ENCODE measurements at regions not wholly inside any gene's neighbourhood (a gene's known extent, or its start where the extent isn't known, plus 50 kb on each side); places are given as distances from the start of the nearest gene placed in this dataset.
"Not testable (repeated sequence)": the region's sequence is repeated elsewhere in the genome, so short reads cannot be mapped to it uniquely, and the experiment has no call there.

DNA sequence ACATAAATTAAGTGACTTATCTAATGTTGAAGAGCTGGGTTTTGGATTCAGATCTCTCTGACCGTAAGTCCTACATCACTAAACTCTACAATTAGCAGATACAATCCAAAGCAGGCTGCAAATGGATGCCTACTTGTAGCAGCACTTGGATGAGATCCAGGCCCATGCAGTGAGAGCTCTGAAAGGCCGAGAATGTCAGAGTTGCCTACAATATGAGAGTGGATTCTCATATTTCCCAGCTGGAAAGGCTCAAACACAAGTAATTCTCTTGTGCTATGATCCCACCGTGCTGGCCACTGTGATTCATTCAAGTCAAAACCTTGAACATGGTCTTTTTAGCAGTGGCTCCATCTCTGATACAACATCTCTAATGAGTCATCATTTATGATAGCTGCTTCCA, 125.4 kb upstream of the CHRDL1 start:
- TF ChIP-seq POLR2A (IDR thresholded peaks at IDR 0.05) = no peak
- H3K9me3 ChIP-seq (replicated peaks in 1 of 3) = no peaks in the 10 kb centered on the region
- DNase-seq = no peak
- no peaks in the 10 kb centered on the region for H3K27me3 ChIP-seq
- H3K36me3 ChIP-seq (replicated peaks in 1 of 2) = no peaks in the 10 kb centered on the region
- H3K27ac ChIP-seq = no peak overlapping the region
- intact Hi-C loops (cut with DNase I) = no loop called here
- 50 to 60% (median 56%) methylated on average over 3 of the region's 3 CpGs for WGBS, 4 donors
- H3K4me3 ChIP-seq = no peak overlapping the region
- no peaks in the 10 kb centered on the region for H3K4me1 ChIP-seq (replicated peaks in 1 of 2)

DNA sequence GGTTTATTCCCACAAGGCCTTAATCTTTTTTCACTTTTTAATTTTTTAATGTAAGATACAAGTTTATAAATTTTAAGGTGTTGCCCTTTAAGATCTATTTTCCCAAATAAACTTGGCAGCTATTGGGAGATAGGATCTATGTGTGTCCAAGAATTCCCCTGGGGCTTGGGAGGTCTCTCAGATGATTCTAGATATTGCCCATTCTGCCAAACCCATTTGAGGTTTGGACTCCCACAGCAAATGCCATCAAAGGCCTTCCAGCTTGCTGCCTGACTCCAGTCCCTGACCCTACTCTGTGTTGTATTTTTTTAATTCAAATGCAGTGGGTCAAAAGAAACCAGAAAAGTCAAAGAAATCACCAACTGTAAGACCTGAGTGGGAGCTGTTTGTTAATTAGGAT, 120.0 kb upstream of the CHRDL1 start:
- TF ChIP-seq, protein P1, sequence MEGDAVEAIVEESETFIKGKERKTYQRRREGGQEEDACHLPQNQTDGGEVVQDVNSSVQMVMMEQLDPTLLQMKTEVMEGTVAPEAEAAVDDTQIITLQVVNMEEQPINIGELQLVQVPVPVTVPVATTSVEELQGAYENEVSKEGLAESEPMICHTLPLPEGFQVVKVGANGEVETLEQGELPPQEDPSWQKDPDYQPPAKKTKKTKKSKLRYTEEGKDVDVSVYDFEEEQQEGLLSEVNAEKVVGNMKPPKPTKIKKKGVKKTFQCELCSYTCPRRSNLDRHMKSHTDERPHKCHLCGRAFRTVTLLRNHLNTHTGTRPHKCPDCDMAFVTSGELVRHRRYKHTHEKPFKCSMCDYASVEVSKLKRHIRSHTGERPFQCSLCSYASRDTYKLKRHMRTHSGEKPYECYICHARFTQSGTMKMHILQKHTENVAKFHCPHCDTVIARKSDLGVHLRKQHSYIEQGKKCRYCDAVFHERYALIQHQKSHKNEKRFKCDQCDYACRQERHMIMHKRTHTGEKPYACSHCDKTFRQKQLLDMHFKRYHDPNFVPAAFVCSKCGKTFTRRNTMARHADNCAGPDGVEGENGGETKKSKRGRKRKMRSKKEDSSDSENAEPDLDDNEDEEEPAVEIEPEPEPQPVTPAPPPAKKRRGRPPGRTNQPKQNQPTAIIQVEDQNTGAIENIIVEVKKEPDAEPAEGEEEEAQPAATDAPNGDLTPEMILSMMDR (IDR thresholded peaks at IDR 0.05) = no peak
- no peak for TF ChIP-seq POLR2A (IDR thresholded peaks at IDR 0.05)
- H3K9me3 ChIP-seq (replicated peaks in 1 of 3) = no peaks in the 10 kb centered on the region
- peaks cover 2% of the 10 kb centered on the region for H3K27me3 ChIP-seq
- intact Hi-C loops (cut with DNase I) = no loop called here
- no peak for DNase-seq
- H3K4me1 ChIP-seq (replicated peaks in 1 of 2) = no peaks in the 10 kb centered on the region
- H3K4me3 ChIP-seq = no peak overlapping the region
- no peaks in the 10 kb centered on the region for H3K36me3 ChIP-seq (replicated peaks in 1 of 2)
- H3K27ac ChIP-seq = no peak overlapping the region

DNA sequence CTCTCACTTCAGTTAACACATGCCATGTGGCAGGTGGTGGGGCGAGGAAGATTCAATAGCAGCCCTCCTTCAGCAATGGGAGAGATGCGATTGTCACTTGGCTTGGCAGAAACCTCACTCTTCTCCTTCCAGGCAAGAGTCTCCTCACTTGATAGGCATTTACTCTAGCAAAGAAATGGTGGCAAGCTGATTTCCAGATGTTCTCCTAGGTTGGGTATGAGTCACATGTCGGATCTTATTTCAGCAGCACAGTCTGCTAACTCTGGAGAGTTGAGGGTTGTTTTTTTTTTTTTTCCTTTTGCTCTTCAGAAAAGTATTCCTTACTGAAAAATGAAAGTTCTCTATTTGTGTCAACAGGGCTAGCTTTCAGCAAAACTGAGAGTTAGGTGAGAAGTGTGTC, 119.5 kb upstream of the CHRDL1 start:
- 43 to 53% (median 47%) methylated on average over 3 of the region's 3 CpGs for WGBS, 4 donors
- intact Hi-C loops (cut with DNase I) = no loop called here
- Histone ChIP-seq H3K4me3 (no peak overlapping the region), H3K4me1 (replicated peaks in 1 of 2) (no peaks in the 10 kb centered on the region), H3K27ac (peak overlapping the region in 1 of 5 donors; percentile 14), H3K27me3 (peaks cover 4% of the 10 kb centered on the region), H3K9me3 (replicated peaks in 1 of 3) (no peaks in the 10 kb centered on the region), H3K36me3 (replicated peaks in 1 of 2) (no peaks in the 10 kb centered on the region)
- TF ChIP-seq, protein P1 (IDR thresholded peaks at IDR 0.05) = no peak
- TF ChIP-seq POLR2A (IDR thresholded peaks at IDR 0.05) = no peak
- DNase-seq = no peak

DNA sequence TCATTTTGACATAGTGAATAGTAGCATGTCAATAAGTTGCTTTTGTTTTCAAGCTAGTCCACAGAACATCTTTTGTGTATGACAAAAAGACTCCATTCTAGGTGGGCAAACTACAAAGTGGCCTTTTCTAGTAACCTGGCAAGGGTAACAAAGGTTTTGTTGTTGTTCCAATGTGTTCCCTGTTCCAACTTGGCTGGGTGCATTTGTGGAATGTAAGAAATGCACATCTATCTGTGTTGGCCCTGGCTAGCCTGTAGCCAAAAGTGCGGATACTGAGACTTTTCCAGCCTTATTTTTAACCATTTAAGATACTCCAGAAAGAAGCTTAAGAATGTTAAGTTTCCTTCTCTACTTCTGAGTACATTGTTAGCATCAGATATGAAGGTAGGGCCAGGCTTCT, 118.7 kb upstream of the CHRDL1 start:
- Histone ChIP-seq H3K4me3 (no peak overlapping the region), H3K4me1 (replicated peaks in 1 of 2) (no peaks in the 10 kb centered on the region), H3K27me3 (peaks cover 4% of the 10 kb centered on the region), H3K9me3 (replicated peaks in 1 of 3) (no peaks in the 10 kb centered on the region), H3K36me3 (replicated peaks in 1 of 2) (no peaks in the 10 kb centered on the region), H3K27ac (no peak overlapping the region)
- WGBS, 4 donors = 43 to 74% (median 47%) methylated on average over 1 of the region's 1 CpG
- intact Hi-C loops (cut with DNase I) = no loop called here
- no peak for DNase-seq
- TF ChIP-seq POLR2A (IDR thresholded peaks at IDR 0.05) = no peak
- TF ChIP-seq, protein P1 (IDR thresholded peaks at IDR 0.05) = no peak

DNA sequence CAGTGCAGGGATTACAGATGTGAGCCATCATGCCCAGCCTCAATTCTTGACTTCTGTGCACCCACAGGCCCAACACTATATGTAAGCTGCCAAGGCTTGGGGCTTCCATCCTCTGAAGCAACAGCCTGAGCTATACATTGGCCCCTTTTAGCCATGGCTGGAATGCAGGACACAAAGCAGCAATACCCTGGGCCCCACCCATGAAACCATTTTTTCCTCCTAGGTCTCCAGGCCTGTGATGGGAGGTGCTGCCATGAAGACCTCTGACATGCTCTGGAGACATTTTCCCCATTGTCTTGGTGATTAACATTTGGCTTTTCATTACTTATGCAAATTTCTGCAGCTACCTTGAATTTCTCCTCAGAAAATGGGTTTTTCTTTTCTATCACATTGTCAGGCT, 109.1 kb upstream of the CHRDL1 start:
- DNase-seq; H3K27ac ChIP-seq; H3K4me3 ChIP-seq; H3K27me3 ChIP-seq; H3K36me3 ChIP-seq (replicated peaks in 1 of 2); H3K4me1 ChIP-seq (replicated peaks in 1 of 2); intact Hi-C loops (cut with DNase I); H3K9me3 ChIP-seq (replicated peaks in 1 of 3): not testable (repeated sequence)

Data from adrenal gland (tissue), 9 donors.